HG03103 (cell line): ENCODE measurements at regions not wholly inside any gene's neighbourhood (a gene's known extent, or its start where the extent isn't known, plus 50 kb on each side); places are given as distances from the start of the nearest gene placed in this dataset.
"Not testable (repeated sequence)": the region's sequence is repeated elsewhere in the genome, so short reads cannot be mapped to it uniquely, and the experiment has no call there.

Experiments
- ATAC-seq: cut with Tn5 transposase; IDR thresholded peaks from one replicate; pipeline ENCODE4 v1.9.1; 2021; ENCODE audit warnings: low read depth; ENCODE audit not compliant: unreplicated experiment

DNA sequence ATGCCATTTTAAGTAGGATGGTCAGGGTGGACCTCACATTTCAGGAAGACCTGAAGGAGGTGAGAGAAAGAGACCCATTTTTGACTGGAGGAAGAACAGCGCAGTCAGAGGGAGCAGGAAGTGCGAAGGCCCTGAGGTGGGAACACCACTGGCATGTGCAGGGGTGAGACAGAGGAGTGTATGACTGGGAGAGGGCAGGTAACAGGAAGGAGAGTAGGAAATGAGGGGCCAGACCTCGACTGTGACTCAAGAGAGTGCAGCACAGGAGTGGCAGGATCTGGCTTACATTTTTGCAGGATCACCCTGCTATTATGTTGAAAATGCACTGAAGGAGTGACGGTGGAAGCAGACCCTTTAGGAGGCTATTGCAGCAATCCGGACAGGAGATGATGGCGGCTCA, 117.7 kb upstream of the CDYL start:
- ATAC-seq, result no peak

DNA sequence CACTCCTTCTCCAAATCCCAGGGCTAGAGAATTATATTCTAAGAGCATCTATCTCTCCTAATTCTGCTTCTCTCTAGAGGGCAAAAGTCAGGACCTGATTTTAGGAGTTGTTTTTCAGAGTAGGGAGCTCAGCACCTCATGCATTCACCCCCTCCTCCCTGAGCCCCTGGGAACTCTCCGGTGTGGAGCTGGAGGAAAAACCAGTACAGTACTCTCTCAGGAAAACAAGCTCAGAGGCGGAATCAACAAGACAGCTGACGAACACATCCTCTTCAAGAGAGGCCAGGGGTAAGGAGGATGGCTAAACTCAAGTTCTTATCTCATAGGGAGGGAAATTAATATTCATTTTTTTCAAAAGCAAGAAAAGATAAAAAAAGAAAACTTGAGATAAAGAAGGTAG, 120.1 kb upstream of the CDYL start:
- no peak for ATAC-seq

DNA sequence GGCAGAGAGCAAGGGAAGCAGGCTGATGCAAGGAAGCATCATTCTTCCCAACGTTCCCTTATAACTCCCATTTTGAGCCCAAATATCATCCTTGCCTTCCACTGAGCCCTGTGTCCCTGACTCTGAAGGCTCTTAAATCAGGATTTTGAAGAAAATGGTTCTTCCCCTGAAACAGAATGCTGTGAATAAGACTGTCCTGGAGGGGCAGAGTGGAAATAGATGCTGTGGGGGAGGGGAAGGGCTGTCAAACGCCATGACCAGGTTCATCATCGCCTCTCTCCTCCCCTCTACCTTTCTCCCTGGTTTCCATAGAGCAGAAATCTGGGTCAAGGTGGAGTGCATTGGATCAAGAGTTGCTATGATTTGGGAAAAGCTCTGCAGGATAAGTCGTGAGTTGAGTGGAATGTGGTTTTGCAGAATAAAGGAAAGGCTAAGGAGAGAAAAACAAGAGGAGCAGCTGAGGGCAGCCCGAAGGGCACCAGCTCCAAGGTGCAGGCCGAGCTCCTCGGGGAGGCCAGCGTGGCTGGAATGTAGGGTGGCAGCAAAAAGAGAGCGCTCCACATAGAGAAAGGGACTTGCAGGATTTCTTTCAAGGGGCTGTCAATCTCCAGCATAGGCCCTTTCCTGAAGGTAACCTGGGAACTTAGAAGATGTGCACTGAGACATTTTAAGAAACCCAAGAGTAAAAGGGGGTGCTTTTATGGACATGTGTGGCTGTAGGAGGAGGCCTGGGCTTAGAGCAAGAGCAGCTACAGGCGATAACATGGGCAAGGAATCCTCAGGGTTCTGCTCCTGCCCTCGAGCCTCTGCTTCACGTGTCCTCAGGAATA, 120.8 kb upstream of the CDYL start:
- ATAC-seq, result no peak

DNA sequence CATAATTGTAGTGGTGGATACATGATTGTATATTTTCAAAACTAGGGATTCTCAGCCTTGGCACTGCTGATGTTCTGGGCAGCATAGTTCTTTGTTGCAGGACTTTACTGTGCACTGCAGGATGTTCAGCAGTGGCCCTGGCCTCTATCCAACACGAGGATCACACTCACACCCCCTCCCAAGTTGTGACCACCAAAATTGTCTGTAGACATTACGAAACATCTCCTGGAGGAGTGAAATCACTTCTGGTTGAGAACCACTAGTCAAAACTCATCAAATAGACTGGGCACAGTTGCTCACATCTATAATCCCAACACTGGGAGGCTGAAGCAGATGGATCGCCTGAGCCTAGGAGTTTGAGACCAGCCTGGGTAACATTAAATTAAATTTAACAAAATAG, 123.1 kb upstream of the CDYL start:
- no peak for ATAC-seq

DNA sequence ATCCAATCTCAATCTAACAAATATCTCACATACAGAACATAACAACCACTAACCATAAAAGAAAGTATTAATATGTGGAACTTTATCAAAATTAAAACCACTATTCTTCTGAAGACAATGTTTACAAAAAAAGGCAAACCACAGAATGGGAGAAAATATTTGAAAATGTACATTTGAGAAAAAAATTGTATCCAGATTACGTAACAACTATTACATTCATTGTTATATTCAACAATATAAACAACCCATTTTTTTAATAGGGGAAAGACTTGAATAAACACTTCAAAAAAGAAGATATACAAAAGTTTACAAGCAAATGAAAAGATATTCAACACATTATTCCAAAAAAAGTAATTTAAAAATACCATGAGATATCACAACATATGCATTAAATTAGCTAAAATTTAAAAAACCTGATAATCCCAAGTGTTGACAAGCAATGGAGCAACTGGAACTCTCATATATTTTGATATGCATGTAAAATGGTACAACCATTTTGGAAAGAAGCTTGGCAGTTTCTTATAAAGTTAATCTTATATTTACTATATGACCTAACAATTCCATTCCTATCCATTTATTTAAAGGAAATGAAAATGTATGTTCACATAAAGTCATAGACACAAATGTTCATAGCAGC, 124.3 kb upstream of the CDYL start:
- ATAC-seq, result no peak

DNA sequence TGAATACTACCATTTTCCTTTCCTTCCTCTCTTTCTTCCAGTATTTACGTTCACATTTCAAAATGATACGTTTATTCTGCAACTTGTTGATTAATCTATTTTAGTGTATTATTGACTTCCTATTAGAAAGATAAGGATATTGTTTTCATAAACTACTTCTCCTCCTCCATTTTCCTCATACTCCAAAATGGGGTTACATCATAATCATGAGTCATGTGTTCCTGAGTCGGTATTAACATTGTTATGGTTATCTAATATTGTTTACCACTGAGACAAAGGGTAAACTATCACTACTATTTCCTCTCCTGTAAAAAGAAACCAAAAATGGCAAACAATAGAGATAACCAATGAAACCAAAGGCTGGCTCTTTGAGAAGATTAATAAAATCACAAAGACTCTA, 126.5 kb upstream of the CDYL start:
- no peak for ATAC-seq

DNA sequence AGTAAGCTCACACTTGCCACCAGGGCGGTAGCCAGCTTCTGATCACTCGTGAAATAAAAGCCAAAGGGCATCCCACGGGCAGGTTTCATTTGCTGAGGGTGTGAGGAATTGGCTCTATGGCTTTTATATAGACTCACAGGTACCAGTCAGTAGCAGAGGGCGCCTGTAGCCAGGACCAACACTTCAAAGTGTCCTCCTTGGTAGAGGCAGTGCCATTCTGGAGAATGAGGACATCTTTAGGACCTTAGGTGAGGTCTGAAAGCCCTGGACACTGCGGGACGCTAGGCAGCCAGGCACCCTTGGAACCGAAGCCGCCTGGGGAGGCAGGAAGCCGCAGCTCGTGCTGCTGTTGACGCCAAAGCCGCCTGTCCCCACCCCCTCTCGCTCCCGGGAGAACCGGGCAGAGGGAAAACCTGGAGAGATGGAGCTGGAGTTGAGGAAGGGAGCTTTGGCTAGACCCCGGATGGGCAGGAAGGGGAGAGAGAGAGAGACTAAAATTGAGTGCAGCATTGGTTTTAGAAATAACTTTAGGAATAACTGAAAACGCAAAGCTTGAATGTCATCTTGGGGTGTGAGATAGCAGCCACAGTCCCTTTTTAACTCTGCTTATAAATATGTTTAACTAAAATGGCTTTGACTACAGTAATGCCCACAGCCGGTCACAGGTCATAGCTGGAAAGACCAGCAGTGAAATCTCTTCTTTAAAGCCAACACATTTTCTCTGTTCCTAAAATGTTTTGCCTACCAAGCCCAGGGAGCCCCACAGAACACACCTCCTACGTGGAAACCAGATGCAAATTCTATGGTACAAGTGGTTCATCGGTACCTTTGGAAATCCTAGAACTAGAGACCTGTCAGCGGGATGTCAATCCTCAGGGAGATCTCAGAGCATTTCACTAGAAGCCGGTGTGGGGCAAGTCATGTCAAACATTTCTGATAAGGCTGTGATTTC, 128.5 kb upstream of the CDYL start:
- no peak for ATAC-seq

DNA sequence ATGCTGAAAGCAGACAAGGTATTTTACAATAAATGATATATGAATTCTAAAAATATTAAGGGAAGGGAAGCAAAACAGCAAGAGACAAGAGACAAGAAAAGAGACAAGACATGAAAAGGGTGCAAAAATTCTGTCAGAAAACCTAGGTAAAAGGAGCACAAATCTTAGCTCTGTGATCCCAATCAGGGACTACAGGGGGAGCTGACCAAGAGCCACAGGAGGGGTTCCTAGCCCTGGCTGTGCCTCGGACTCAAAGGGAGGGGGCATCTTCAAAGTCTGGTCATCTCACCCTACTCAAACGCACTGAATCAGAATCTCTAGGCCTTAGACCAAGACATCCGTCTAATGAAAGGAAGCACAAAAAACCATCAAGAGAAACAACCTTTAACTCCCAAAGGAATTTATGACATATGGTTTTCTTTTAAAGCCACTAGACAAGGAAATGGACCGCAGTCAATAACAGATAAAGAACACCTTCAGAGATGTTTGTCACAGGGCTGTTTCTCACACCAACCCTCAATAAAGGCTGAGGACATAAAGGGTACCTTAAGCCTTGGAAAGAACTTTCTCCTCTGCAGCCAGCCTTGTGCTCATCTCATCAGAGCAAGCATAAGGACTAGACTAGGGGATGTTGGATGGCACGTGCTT, 130.4 kb upstream of the CDYL start:
- no peak for ATAC-seq

DNA sequence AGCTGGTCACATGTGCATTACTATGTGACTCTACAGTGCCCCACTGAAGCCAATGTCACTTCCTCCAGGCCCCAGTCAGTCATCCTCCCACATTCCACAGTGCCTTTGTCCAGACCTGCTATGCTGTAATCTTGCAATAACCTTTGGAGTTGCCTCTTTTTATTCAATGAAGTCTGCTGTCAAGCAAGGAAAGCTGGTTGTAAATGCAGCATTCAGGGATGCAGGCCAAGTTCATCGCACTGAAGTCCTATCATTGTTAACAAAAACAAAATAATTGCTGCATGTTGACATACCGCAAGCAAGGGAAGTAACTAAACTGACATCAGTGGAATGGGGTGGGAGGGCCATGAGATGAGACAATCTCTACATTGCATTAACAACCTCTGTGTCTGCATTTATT, 131.2 kb upstream of the CDYL start:
- ATAC-seq, result no peak

DNA sequence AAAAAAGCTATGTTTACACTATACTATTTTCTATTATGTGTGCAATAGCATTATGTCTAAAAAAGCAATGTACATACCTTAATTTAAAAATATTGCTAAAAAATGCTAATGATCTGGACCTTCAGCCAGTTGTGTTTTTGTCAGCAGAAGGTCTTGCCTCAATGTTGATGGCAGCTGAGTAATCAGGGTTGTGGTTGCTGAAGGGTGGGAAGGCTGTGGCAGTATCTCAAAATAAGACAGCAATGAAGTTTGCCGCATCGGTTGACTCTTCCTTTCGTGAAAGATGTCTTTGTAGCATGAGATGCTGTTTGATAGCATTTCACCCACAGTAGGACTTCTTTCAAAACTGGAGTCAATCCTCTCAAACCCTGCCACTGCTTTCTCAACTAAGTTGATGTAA, 134.7 kb upstream of the CDYL start:
- no peak for ATAC-seq

DNA sequence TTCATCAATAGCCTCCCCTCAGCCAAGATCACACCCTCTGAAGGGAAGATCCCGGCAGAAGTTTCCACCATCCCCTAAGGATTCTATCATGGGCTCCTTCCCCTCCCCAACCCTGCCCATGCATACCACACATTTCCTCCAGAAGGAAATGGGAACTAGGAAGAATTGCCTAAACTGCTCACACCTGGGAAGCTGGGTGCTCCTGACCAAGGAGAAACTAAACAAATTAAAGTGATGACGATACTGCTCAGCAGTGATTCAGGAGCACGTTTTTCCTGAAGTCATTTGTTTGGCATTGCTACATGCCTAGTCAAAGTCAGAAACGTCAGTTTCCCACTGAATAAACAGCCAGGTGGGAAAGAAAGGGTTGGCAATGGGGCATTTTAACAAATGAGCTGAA, 136.1 kb upstream of the CDYL start:
- no peak for ATAC-seq

DNA sequence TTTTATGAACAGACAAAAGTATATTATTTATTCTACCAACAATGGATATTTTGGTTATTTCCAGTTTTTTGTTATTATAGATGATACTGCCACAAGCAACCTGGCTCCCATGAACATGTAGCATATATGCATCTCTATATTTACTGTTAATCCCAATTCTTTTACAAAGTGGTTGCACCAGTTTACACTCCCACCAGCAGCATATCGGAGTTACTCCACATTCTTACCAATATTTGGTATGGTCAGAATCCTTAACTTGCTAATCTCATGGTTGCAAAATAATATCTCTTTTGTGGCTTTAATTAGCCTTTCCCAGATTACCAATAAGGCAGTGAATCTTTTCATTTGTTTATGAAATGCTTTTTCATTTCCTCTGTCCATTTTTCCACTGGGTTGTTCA, 137.6 kb upstream of the CDYL start:
- ATAC-seq, result no peak

DNA sequence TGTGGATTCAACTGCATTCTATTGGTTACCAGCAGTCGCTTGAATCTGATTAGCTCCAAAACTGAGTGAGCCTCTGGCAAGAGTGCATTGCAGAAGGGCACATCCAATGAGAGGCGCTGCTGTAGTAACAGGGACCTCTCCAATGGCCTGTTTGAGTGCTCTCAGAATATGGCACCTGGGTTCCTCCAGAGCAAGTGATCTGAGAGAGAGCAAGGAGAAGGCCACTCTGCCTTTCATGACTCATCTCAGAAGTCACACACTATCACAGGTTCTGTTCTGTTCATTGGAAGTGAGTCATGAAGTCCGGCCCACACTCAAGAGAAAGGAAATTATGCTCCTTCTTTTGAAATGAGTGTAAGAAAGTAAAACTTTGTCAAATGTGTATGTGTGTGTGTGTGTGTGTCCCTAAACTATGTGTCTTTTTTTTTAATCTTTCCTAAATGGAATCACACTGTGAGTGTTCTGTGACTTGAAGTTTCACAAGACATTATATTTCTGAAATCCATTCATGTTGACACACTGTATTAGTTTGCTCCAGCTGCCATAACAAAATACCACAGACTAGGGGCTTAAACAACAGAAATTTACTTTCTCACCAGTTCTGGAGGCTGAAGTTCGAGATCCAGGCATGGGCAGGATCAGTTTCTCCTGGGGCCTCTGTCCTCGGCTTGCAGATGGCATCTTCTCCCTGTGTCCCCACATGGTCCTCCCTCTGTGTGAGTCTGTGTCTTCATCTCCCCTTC, 138.3 kb upstream of the CDYL start:
- ATAC-seq, result peak; percentile 95

DNA sequence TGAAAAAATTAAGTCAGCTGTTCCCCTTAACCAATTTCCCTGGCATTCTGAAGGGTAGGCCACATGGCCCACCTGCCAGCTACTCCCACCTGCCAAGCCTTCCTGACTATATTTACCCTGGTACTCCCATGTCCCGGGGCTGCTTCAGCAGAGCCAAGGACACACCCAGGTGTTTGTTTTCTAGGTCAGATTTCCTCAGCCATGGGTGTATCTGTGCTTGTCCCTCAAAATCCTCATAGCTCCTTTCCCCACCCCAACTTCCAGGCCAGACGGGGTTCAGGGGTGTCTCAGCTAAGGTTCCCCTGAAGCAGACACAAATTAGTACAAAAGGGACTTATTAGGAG, 139.4 kb upstream of the CDYL start:
- no peak for ATAC-seq

DNA sequence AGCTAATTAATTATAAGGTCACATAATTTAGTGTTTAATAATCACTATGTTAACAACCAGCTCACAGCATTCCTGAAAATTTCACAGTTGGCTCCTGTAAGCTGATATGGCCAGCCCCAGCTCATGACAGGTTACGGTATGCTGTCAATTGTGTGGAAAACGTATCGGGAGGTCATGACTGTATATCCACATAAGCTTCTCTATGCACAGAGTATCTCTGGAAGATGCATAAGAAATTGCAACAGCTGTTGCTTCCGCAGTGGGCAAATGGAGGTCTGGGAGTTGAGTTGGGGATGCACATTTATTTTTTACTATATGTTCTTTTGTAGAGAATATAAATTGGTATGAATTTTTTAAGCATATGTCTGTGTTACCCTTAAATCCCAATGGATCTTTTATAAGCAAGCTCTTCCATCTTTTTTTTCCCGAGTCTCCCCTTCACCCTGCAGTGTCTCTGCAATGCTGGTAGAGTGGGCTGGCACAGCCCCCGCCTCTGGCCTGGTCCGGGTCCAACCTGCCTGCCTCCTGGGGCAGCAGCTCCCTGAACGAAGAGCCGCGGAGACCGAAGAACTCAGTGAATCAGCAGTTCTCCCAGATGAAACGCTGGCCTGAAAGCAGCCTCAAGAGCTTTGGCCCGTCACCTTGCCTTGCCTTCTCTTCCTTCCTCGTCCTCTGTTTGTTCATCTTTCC, 139.9 kb upstream of the CDYL start:
- ATAC-seq, result no peak

DNA sequence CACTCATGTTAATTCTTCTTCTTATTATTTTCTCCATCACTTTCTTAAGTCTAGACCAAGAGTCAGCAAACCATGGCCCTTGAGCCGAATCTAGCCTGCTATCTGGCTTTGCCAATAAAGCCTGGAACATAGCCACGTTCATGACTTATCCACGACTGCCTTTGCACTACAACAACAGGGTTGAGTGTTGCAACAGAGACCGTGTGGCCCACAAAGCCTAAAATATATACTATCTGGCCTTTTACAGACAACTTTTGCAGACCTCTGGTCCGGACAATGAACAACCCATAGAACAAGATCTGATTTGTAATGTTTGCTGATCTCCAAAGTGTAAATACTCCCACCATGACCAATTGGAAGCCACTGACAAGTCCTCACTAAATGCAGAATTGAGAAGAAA, 140.5 kb upstream of the CDYL start:
- no peak for ATAC-seq

DNA sequence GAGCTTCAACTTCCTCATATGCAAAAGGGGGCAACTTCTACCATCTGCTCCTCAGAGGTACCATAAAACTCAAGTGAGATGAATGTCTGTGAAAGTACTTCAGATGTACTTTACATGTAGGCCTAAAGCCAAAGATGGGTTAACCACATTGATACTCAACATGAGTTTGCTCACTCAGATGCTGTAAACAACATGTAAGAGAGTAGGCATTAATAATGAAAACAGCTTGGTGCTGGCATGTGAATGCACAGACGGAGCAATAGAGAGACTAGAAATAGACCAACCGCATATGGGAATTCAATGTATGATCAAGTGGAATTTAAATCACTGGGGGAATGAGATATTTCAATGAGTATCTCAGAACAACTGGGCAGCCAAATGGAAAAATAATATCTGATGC, 143.8 kb upstream of the CDYL start:
- no peak for ATAC-seq

DNA sequence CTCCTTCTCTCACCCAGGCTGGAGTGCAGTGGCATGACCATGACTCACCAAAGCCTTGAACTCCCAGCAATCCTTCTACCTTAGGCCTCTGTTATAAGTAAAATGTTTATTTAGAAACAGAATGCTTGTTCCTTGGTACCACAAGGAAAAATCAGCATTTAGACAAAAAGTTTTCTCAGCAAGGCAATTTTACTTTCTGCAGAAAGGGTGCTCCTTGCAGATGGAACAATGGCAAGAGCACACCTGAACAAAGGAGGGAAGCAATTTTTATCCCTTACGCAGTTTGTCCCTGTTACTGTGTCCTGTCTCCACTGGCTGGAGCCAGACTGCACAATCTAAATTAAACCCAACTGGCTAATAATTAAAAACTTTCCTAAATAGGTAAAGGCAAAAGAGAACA, 146.4 kb upstream of the CDYL start:
- ATAC-seq, result not testable (repeated sequence)

DNA sequence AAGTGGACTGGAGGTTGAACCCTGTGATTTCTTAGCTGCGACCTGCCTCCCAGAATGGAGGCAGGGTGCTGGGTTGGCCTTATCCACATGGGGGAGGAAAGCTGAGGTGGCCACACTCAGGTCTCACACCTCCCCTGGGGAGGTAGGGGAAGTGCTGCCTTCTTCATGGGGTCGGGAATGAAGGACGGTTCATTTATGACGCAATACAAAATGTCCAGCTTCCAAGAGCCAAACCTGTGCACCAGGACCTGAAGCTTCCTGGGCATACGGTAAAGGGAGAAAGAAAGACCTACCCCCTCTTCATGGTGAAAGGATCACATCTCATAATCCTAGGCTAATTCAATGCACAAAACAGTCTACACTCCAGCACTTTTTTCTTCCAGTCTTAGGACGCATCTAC, 150.6 kb upstream of the CDYL start:
- ATAC-seq, result no peak

DNA sequence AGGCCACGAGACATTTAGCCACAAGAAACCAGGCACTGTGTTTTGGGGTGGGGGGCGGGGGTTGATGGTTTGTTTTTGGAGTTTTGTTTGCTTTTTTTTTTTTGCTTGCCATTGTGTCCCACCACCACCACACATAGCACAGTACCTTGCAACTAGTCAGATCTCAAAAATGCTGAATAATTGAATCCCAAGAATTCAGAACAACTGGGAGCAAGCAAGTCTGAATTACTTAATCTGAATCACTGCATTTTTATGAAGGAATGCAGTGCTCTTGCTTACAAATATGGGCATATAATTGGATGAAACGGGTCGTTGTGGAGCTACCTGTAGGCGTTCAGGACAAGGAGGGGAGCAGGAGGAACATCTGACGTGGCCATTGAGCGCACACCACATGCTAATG, 151.5 kb upstream of the CDYL start:
- ATAC-seq, result no peak
